AG09309 (cell line): ENCODE measurements at regions not wholly inside any gene's neighbourhood (a gene's known extent, or its start where the extent isn't known, plus 50 kb on each side); places are given as distances from the start of the nearest gene placed in this dataset.

Experiments
- DNase-seq: peaks from one replicate; pipeline ENCODE4 v3.0.0-alpha.2; 2010; ENCODE audit warnings: low read depth
- H3K4me3 ChIP-seq: 2 replicates; pipeline ENCODE4 v1.5.1; 2011; ENCODE audit warnings: mild to moderate bottlenecking, low read depth, low read length, moderate library complexity; ENCODE audit not compliant: control insufficient read depth
- TF ChIP-seq, protein P1 (sequence below): IDR thresholded peaks from 2 replicates; pipeline ENCODE4 v1.5.1; 2011; ENCODE audit warnings: mild to moderate bottlenecking, low read depth, low read length, inconsistent platforms; ENCODE audit not compliant: insufficient read depth, control insufficient read depth; ENCODE audit errors: missing control alignments

DNA sequence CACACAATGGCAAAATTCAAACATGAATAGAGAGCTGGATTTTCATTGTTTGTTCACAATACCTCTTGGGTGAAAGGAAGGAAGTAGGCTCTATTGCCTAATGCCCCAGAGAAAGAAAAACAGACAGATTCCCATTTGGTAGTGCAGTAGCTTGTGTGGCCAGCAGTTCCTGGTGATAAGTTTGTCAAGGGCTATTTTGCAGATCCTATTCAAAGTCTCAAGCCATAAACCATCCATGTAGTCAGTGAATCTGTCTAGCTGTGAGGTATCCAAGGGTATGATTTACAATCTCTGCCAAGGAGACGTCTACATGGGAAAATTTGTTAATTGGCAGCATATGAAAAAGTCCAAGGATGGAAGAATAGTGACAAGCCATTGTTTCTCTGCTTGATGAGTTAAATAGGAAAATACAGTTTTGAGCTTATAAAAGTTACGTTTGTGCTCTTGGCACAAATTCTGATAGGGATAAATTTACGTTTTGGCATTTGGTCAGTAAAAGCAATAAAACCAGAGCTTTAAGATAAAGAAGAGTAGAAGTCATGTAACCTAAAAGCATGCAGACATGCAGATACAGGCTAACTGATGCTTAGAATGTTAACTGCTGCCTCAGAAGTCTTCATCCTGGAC, 269.1 kb downstream of the GATA3 start:
- TF ChIP-seq, protein P1, sequence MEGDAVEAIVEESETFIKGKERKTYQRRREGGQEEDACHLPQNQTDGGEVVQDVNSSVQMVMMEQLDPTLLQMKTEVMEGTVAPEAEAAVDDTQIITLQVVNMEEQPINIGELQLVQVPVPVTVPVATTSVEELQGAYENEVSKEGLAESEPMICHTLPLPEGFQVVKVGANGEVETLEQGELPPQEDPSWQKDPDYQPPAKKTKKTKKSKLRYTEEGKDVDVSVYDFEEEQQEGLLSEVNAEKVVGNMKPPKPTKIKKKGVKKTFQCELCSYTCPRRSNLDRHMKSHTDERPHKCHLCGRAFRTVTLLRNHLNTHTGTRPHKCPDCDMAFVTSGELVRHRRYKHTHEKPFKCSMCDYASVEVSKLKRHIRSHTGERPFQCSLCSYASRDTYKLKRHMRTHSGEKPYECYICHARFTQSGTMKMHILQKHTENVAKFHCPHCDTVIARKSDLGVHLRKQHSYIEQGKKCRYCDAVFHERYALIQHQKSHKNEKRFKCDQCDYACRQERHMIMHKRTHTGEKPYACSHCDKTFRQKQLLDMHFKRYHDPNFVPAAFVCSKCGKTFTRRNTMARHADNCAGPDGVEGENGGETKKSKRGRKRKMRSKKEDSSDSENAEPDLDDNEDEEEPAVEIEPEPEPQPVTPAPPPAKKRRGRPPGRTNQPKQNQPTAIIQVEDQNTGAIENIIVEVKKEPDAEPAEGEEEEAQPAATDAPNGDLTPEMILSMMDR = no peak
- no peak overlapping the region for H3K4me3 ChIP-seq
- no peak for DNase-seq

DNA sequence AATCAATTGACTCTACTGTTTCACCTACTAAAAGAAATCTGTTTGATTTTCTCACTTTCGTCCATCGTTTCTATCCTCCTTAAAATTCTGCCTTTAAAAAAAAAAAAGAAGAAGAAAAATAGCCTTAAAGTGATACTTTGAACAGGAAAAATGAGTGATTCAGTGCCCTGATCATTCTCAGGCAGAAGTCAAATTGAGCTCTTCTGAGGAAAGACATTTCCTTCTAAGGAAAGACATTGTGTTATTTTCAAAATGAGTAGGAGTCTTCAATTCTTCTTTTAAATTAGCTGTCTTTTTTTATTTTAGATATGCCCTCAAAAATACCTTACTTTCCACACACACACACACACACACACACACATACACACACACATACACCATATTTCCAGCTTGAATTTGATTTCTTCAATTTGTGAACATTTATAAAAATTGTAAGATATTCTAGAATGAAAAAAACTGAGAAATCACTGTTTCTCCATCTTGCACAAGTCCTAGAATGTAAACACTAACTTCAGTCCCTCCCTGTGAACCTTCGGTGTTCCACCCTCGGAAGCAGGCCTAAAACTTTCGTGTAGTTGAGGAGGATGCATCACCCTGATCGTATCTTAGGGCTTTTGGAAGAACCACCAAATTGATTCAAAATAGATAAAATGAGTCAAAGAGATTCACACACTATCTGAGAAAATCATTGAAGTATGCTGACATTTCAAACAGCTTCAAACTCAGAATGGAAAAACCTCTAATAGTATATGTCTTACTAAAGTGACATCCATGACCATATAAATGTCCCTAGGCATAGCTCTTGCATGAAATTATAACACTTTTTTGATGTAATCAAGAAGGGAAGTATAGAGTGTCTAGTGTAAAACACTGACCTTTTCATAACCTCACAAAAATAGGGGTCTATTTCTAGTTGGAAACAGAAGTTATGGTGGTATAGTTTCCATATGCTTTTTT, 270.8 kb downstream of the GATA3 start:
- TF ChIP-seq, protein P1 = no peak
- no peak for DNase-seq
- H3K4me3 ChIP-seq = no peak overlapping the region

DNA sequence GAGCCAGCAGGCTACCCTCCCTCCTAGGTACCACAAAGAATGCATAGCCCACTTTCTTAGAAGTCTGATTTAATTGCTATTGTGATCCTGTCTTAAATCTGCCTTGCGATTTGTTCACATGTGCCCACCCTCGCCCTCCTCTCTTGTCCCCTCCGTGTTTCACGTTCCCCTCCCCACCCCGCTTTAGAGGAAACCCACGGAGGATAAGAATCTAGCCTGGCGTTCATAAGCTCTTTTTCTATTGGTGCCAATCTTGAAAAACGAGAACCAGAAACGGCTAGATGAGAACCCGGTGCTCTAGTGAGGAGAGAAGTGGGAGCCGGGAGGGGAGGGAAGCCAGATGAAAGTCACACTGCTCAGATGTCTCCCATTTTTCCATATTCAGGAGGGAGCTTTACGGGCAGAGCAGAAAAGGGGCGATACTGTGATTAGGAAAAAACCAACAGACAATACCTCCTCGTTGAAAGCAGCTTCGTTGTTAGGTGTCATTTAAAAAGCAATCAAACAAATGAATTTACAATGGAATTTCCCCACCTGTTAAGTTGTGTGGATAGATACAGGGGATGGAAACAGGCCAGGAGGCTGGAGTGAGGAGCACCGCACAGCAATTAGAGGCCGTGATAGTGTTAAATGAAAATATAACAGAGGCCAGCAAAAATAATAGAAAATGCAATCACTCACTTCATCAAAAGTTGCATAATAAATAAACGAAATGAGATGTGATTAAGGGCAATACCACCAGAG, 272.1 kb downstream of the GATA3 start:
- DNase-seq = no peak
- TF ChIP-seq, protein P1 = no peak
- no peak overlapping the region for H3K4me3 ChIP-seq

DNA sequence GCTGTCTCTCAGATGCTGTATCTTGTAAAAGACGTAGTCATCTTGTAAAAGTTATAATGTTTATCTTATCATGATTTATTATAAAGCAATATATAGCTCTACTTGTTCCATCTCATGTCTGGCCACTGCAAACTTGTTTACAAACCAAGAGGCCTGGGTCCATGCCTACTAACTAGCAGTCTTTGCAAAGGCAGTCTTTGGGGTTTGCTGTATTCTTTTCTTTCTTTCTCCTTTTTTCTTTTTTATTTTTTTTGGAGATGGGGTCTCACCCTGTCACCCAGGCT, 272.6 kb downstream of the GATA3 start:
- DNase-seq = no peak
- TF ChIP-seq, protein P1 = no peak
- no peak overlapping the region for H3K4me3 ChIP-seq

DNA sequence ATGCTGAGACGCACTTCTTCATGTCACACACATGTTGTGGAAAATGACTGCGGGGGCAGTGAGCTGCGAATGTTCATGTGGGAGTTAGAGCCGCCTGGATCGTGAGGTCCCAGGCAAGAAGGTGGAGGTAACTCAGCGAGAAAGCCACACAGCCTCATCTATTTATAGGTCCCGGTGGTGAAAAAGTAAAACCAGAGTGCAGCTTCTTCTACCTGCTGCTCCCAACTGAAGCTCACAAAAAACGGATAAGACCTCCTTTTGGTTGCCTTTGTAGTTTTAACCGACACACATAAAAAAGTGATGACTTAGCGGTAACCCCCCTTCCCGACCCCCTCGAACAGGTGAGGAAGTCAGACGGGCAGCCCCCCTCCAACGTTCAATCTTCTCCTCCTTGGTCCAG, 276.9 kb downstream of the GATA3 start:
- TF ChIP-seq, protein P1 = no peak
- no peak overlapping the region for H3K4me3 ChIP-seq
- DNase-seq = no peak

DNA sequence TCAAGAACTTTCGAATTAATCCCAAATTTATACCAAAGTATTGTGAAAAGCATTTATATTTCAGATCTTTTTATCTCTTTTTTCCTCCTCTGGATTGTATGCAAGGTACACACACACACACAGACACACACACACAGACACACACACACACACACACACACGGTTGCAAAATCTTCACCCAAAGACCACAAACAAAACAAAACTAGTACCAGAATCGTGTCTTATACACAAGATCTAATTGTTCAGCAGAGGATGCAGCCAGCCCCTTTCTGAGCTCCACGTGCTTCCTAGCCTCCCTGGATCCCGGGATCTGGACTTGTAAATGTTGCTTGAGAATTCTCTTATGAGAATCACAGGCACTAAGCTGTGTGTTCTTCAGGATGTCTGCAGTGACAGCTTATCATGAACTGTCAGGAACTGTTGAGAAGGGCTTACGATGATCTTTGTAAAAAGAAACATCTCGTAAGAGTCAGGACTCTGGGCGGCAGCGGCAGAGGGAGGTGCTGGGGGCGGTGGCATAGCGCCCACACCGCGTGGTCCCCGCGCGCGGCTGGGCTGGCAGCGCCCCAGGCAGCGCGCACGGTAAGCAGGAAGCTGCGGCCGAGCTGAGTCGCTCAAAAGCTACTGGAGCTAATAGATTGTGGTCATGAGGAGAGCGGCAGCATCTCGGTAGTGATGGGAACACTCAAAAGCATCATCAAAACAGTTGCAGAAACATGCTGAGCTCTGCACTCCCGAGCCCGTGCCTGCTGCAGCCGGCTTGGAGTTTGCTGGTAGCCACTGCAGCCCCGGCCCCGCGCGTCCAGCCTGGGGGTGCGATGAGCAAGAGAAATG, 277.6 kb downstream of the GATA3 start:
- TF ChIP-seq, protein P1 = no peak
- peak overlapping the region; percentile 31 for H3K4me3 ChIP-seq
- no peak for DNase-seq
